Right renal cortex interstitium (tissue), 3 donors: ENCODE measurements at regions not wholly inside any gene's neighbourhood (a gene's known extent, or its start where the extent isn't known, plus 50 kb on each side); places are given as distances from the start of the nearest gene placed in this dataset.
"Not testable (repeated sequence)": the region's sequence is repeated elsewhere in the genome, so short reads cannot be mapped to it uniquely, and the experiment has no call there.

Source experiments
- DNase-seq, 3 donors: peaks; one replicate each; pipeline ENCODE4 v3.0.0-alpha.2; 2013; ENCODE audit warnings: low read depth in 3 of 3, low spot score in 2 of 3

DNA sequence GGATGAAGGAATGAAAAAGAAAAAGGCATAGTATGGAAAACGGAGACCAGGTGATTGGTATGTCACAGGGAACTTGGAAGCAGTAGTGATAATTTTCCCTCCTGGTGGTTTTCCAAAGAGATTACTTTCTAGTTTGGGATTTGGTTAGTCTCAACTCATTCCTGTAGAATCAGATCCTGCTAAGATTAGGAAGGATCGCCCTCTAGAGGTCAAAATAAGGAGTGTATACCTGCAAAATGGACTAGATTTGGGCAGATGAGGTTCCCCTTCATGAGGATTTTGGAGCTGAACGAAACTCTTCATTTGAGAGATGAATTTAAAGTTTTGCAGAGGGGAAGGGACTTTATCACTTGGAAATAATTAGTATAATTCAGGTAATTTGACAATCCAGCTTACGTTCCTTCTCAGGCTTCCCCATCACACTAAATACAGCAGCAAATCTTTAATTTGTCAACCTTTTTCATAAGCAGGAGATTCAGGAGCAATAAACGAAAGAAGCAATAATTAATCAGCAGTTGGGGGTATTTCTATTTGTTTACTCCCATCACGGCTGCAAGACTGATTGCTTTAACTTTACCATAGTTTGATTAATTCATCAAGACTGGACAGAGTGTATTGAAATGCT is 65.2 kb downstream of the CCDC195 start:
- DNase-seq = peak in 2 of 3 donors; percentile 21 to 23

- DNase-seq = not testable (repeated sequence)
Observed at GRCh38 chr2:224647684-224648083, 62.5 kb upstream of the CUL3 start.

DNA sequence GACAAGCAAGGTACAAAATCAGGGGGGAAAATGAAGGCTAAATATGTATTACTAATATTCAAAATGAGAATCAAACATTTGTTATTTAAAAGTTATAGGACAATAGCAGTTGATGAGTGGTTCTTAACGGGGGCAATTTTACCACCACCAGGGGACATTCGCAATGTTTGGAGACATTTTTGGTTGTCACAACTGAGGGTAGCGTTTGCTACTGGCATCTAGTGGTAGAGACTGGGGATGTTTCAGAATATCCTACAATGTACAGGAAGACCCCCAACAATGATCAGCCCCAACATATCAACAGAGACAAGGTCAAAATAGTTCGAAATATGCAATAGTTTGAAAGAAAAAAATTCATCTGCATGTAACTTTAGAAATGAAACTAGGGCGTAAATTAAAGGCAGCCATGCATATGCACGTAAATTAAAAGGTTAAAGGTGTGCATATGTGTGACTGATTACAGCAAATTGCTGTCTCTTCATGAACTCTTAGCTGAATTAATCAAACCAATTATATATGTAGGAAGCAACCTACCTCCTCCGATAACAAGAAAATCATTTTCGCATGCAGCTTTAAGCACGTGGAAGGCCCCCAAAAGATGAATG is 61.2 kb upstream of the CUL3 start:
- peak in 1 of 3 donors; percentile 8 for DNase-seq

GRCh38 chr2:224645722-224646121 is 60.6 kb upstream of the CUL3 start:
- no peak for DNase-seq

DNA sequence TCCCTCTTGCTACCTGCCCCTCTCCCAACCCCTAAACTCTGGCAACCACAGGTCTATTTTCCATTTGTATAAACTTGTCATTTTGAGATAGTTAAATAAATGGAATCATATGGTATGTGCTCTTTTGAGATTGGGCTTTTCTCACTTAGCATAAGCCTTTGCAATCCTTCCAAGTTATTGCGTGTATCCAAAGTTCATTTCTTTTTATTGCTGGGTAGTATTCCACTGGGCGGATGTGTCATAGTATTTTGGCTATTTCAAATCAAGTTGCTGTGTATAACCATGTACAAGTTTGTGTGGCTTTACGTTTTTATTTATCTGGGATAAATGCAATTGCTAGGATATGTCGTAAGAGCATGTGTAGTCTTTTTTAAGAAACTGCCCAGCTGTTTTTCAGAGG is 55.5 kb upstream of the CUL3 start:
- DNase-seq = no peak

GRCh38 chr2:224638301-224638823 is 53.2 kb upstream of the CUL3 start:
- DNase-seq = no peak
